Keratinocyte (primary cell): ENCODE measurements at regions not wholly inside any gene's neighbourhood (a gene's known extent, or its start where the extent isn't known, plus 50 kb on each side); places are given as distances from the start of the nearest gene placed in this dataset.

Experiments used
- CTCF ChIP-seq, 3 experiments: IDR thresholded peaks in 1 of 3; conservative IDR thresholded peaks in 1 of 3; optimal IDR thresholded peaks in 1 of 3; 2 replicates in 2 of 3; 3 replicates in 1 of 3; pipeline versions ENCODE3 to v1.5.1; 2011; ENCODE audit warnings: low read length in 3 of 3, mild to moderate bottlenecking in 3 of 3, moderate library complexity in 2 of 3, control low read depth in 1 of 3, inconsistent platforms in 1 of 3; ENCODE audit not compliant: insufficient read depth in 2 of 3; ENCODE audit errors: extremely low read depth in 1 of 3
- EZH2 ChIP-seq: IDR thresholded peaks from one replicate; pipeline ENCODE4 v1.6.1; 2012; ENCODE audit warnings: inconsistent platforms, mild to moderate bottlenecking, low read length, moderate library complexity

- TF ChIP-seq CTCF (optimal IDR thresholded peaks at IDR 0.05 in 1 of 3, IDR thresholded peaks at IDR 0.05 in 1 of 3, conservative IDR thresholded peaks at IDR 0.05 in 1 of 3; ENCODE audit: extremely low read depth in 1 of 3, insufficient read depth in 2 of 3, low read length in 3 of 3) (no peak), EZH2 (no peak)
Observed at GRCh38 chr12:90360300-90360699, 594.7 kb downstream of the CCER1 start.
